Tibial nerve (tissue), 4 donors: ENCODE measurements at regions not wholly inside any gene's neighbourhood (a gene's known extent, or its start where the extent isn't known, plus 50 kb on each side); places are given as distances from the start of the nearest gene placed in this dataset.

Source experiments
- CTCF ChIP-seq, 5 experiments: fragments of 200-600 bp in 3 of 5; fragments of 450-650 bp in 2 of 5; sonication (generic) in 3 of 5; IDR thresholded peaks; one replicate each; pipeline ENCODE4 v1.5.1; 2016 to 2019; ENCODE audit warnings: antibody characterized with exemption in 5 of 5, mild to moderate bottlenecking in 3 of 5, moderate library complexity in 2 of 5
- EP300 ChIP-seq, 2 donors: sonication (generic); formaldehyde crosslinking; IDR thresholded peaks; one replicate each; pipeline ENCODE4 v1.6.1; 2017; ENCODE audit warnings: antibody characterized with exemption in 2 of 2, mild to moderate bottlenecking in 1 of 2
- POLR2A ChIP-seq, 2 donors: fragments of 450-650 bp; IDR thresholded peaks; one replicate each; pipeline ENCODE4 v1.6.1; 2017; ENCODE audit warnings: antibody characterized with exemption in 2 of 2, mild to moderate bottlenecking in 2 of 2, moderate library complexity in 2 of 2

GRCh38 chr4:89572224-89572858, 264.6 kb downstream of the SNCA start:
- TF ChIP-seq CTCF (IDR thresholded peaks at IDR 0.05) (no peak), EP300 (IDR thresholded peaks at IDR 0.05) (no peak), POLR2A (IDR thresholded peaks at IDR 0.05) (no peak)
